NCI-H748 (cell line): ENCODE measurements at regions not wholly inside any gene's neighbourhood (a gene's known extent, or its start where the extent isn't known, plus 50 kb on each side); places are given as distances from the start of the nearest gene placed in this dataset.
"Not testable (repeated sequence)": the region's sequence is repeated elsewhere in the genome, so short reads cannot be mapped to it uniquely, and the experiment has no call there.

Experiments used
- DNase-seq: peaks from one replicate; lab custom pipeline; 2025; ENCODE audit not compliant: unreplicated experiment; lab: John Stamatoyannopoulos, UW

- DNase-seq, result peak; percentile 18
Observed at GRCh38 chrX:128805236-128805635, 718.1 kb downstream of the SMARCA1 start.

- no peak for DNase-seq
Observed at GRCh38 chrX:128804828-128805227, 718.5 kb downstream of the SMARCA1 start.

GRCh38 chrX:128800138-128800537 lies 723.2 kb downstream of the SMARCA1 start:
- DNase-seq, result peak; percentile 45

- DNase-seq, result peak; percentile 36
Observed at GRCh38 chrX:128783139-128783538, 730.9 kb upstream of the ACTRT1 start.

- DNase-seq, result peak; percentile 81
Observed at GRCh38 chrX:128781506-128781905, 729.3 kb upstream of the ACTRT1 start.

GRCh38 chrX:128780934-128781333 lies 728.7 kb upstream of the ACTRT1 start:
- no peak for DNase-seq

GRCh38 chrX:128769495-128769894 lies 717.3 kb upstream of the ACTRT1 start:
- DNase-seq, result no peak

- no peak for DNase-seq
Observed at GRCh38 chrX:128759745-128760144, 707.5 kb upstream of the ACTRT1 start.

GRCh38 chrX:128759177-128759576 lies 707.0 kb upstream of the ACTRT1 start:
- DNase-seq, result no peak

GRCh38 chrX:128754130-128754529 lies 701.9 kb upstream of the ACTRT1 start:
- DNase-seq, result peak; percentile 93

- no peak for DNase-seq
Observed at GRCh38 chrX:128739539-128739938, 687.3 kb upstream of the ACTRT1 start.

- peak; percentile 80 for DNase-seq
Observed at GRCh38 chrX:128728943-128729342, 676.7 kb upstream of the ACTRT1 start.

GRCh38 chrX:128717635-128718578 lies 665.7 kb upstream of the ACTRT1 start:
- DNase-seq, result peak; percentile 24

- no peak for DNase-seq
Observed at GRCh38 chrX:128714425-128714824, 662.2 kb upstream of the ACTRT1 start.

- DNase-seq, result no peak
Observed at GRCh38 chrX:128699716-128700285, 647.6 kb upstream of the ACTRT1 start.

- no peak for DNase-seq
Observed at GRCh38 chrX:128698573-128699181, 646.5 kb upstream of the ACTRT1 start.

- no peak for DNase-seq
Observed at GRCh38 chrX:128691872-128692271, 639.7 kb upstream of the ACTRT1 start.

- DNase-seq, result no peak
Observed at GRCh38 chrX:128685387-128685786, 633.2 kb upstream of the ACTRT1 start.

GRCh38 chrX:128676651-128677050 lies 624.4 kb upstream of the ACTRT1 start:
- no peak for DNase-seq

- DNase-seq, result not testable (repeated sequence)
Observed at GRCh38 chrX:128674326-128675086, 622.3 kb upstream of the ACTRT1 start.

- no peak for DNase-seq
Observed at GRCh38 chrX:128664211-128664610, 612.0 kb upstream of the ACTRT1 start.
